GM13977 (cell line): ENCODE measurements at regions not wholly inside any gene's neighbourhood (a gene's known extent, or its start where the extent isn't known, plus 50 kb on each side); places are given as distances from the start of the nearest gene placed in this dataset.

Experiments
- DNase-seq: peaks from one replicate; pipeline ENCODE4 v3.0.0; 2012; ENCODE audit warnings: low spot score
- CTCF ChIP-seq: IDR thresholded peaks from 2 replicates; pipeline ENCODE4 v1.5.1; 2012; ENCODE audit warnings: mild to moderate bottlenecking, control low read depth; ENCODE audit not compliant: insufficient read depth; ENCODE audit errors: extremely low read depth, missing control alignments
- in situ Hi-C: fragments of 300-500 bp; cut with MboI; formaldehyde crosslinking; loops from one replicate; pipeline ENCODE4 v1.12.0; 2022; ENCODE audit warnings: low sequenced_read_pairs, low pct_unique_long_range_greater_than_20kb, mixed read lengths, inconsistent platforms; ENCODE audit not compliant: unreplicated experiment

GRCh38 chr4:138650495-138650894 lies 365.1 kb upstream of the NOCT start:
- no peak for DNase-seq
- in situ Hi-C loops: no loop called here

GRCh38 chr4:138647433-138647832 lies 368.1 kb upstream of the NOCT start:
- no peak for DNase-seq
- no peak for TF ChIP-seq CTCF
- in situ Hi-C loops: no loop called here

More at GRCh38 chr4:138650495-138650894, 365.1 kb upstream of the NOCT start:
- TF ChIP-seq CTCF: no peak

- DNase-seq: no peak
- in situ Hi-C loops: no loop called here
- no peak for TF ChIP-seq CTCF
These were observed 369.2 kb upstream of the NOCT start for GRCh38 chr4:138646383-138646782.

DNA sequence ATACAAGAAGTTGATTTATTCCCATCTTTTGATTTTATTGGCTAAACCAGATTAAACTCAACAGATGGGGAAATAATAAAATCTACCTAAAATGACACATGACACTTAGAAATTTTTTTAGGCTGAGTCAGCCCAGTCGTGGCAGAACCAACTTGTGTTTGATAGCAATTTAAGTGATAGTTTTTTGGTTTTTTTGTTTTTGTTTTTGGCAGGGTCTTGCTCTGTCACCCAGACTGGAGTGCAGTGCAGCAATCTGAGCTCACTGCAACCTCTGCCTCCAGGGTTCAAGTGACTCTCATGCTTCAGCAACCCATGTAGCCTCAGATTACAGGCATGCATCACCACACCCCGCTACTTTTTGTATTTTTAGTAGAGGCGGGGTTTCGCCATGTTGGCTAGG lies 370.3 kb upstream of the NOCT start:
- TF ChIP-seq CTCF: no peak
- DNase-seq: no peak
- in situ Hi-C loops: no loop called here

GRCh38 chr4:138644322-138644721 lies 371.3 kb upstream of the NOCT start:
- DNase-seq: no peak
- TF ChIP-seq CTCF: no peak
- in situ Hi-C loops: no loop called here

DNA sequence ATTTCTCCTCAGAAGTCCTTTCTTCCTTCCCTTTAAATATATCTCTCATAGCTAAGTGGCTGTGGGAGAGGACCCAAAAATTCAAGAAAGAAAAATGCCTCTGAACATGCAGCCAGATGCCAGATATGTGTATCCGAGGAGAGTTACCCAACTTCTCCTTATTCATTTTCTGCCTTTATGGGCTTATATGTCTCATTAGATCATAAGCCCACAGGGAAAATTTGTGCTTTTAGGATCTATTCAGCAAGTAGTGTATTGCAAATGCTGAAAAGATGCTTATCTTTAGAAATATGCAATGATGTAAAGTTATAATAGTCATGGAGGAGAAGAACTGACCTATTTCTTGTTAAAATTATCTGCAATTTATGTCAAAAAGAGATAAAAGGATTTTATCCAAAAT lies 371.8 kb upstream of the NOCT start:
- no peak for DNase-seq
- no peak for TF ChIP-seq CTCF
- in situ Hi-C loops: no loop called here
